Thoracic aorta (tissue), 2 donors: ENCODE measurements at regions not wholly inside any gene's neighbourhood (a gene's known extent, or its start where the extent isn't known, plus 50 kb on each side); places are given as distances from the start of the nearest gene placed in this dataset.

Experiments
- ATAC-seq: fragments of 150-250 bp; one replicate; pipeline ENCODE4 v1.8.0; 2017; ENCODE audit warnings: low read depth; ENCODE audit not compliant: insufficient number of reproducible peaks, low FRiP score
- DNase-seq: peaks from one replicate; pipeline ENCODE4 v3.0.0-alpha.2; 2020; ENCODE audit warnings: low spot score
- H3K27ac ChIP-seq, 2 donors: fragments of 200-600 bp; sonication (generic); 1 replicate in 1 of 2; 2 replicates in 1 of 2; pipeline ENCODE4 v1.5.1; 2016; ENCODE audit warnings: mild to moderate bottlenecking in 2 of 2, moderate library complexity in 2 of 2
- H3K27me3 ChIP-seq: fragments of 200-600 bp; sonication (generic); replicated peaks from 2 replicates; pipeline ENCODE4 v1.6.0; 2016; ENCODE audit warnings: mild to moderate bottlenecking; ENCODE audit not compliant: insufficient read depth
- H3K36me3 ChIP-seq: fragments of 200-600 bp; sonication (generic); one replicate; pipeline ENCODE4 v1.5.1; 2016
- H3K4me1 ChIP-seq, 2 donors: fragments of 200-600 bp; sonication (generic); 1 replicate in 1 of 2; 2 replicates in 1 of 2; pipeline versions ENCODE4 v1.5.1 to v1.6.0; 2016; ENCODE audit warnings: low read depth in 2 of 2, mild to moderate bottlenecking in 1 of 2; ENCODE audit not compliant: control insufficient read depth in 1 of 2
- H3K4me3 ChIP-seq: fragments of 200-600 bp; sonication (generic); 2 replicates; pipeline ENCODE4 v1.5.1; 2016; ENCODE audit warnings: mild to moderate bottlenecking
- H3K9me3 ChIP-seq: fragments of 200-600 bp; sonication (generic); 2 replicates; pipeline ENCODE4 v1.5.1; 2016
- CTCF ChIP-seq: fragments of 200-600 bp; sonication (generic); IDR thresholded peaks from one replicate; pipeline ENCODE4 v1.5.1; 2019; ENCODE audit warnings: antibody characterized with exemption

- Histone ChIP-seq H3K36me3 (no peaks in the 10 kb centered on the region), H3K27me3 (no peaks in the 10 kb centered on the region), H3K9me3 (no peaks in the 10 kb centered on the region), H3K4me1 (no peaks in the 10 kb centered on the region), H3K27ac (no peak overlapping the region), H3K4me3 (no peak overlapping the region)
- TF ChIP-seq CTCF, result no peak
- ATAC-seq (no peak), DNase-seq (no peak)
Measured at GRCh38 chr21:17429936-17430335, 82.9 kb upstream of the CXADR start.

- Histone ChIP-seq H3K27me3 (no peaks in the 10 kb centered on the region), H3K4me1 (no peaks in the 10 kb centered on the region), H3K36me3 (no peaks in the 10 kb centered on the region), H3K9me3 (no peaks in the 10 kb centered on the region), H3K4me3 (no peak overlapping the region), H3K27ac (no peak overlapping the region)
- DNase-seq (no peak), ATAC-seq (no peak)
- TF ChIP-seq CTCF, result no peak
Measured at GRCh38 chr21:17432732-17433057, 80.1 kb upstream of the CXADR start.

GRCh38 chr21:17433730-17434129, 79.1 kb upstream of the CXADR start:
- Histone ChIP-seq H3K27me3 (no peaks in the 10 kb centered on the region), H3K27ac (no peak overlapping the region), H3K4me1 (no peaks in the 10 kb centered on the region), H3K4me3 (no peak overlapping the region), H3K9me3 (no peaks in the 10 kb centered on the region), H3K36me3 (no peaks in the 10 kb centered on the region)
- TF ChIP-seq CTCF, result no peak
- ATAC-seq, result no peak
- no peak for DNase-seq

GRCh38 chr21:17435565-17436543, 77.0 kb upstream of the CXADR start:
- DNase-seq, result no peak
- Histone ChIP-seq H3K27me3 (no peaks in the 10 kb centered on the region), H3K9me3 (no peaks in the 10 kb centered on the region), H3K27ac (no peak overlapping the region), H3K4me3 (no peak overlapping the region), H3K4me1 (peaks cover 1% of the 10 kb centered on the region in 2 donors), H3K36me3 (no peaks in the 10 kb centered on the region)
- TF ChIP-seq CTCF, result no peak
- ATAC-seq, result no peak

- H3K36me3 ChIP-seq, result no peaks in the 10 kb centered on the region
- DNase-seq, result no peak
- H3K4me3 ChIP-seq, result no peak overlapping the region
- no peaks in the 10 kb centered on the region for H3K9me3 ChIP-seq
- H3K4me1 ChIP-seq, result peaks cover 3 to 8% of the 10 kb centered on the region in 2 donors
- no peak overlapping the region for H3K27ac ChIP-seq
- no peak for TF ChIP-seq CTCF
- no peaks in the 10 kb centered on the region for H3K27me3 ChIP-seq
- ATAC-seq, result no peak
Measured at GRCh38 chr21:17436626-17437111, 76.2 kb upstream of the CXADR start.
